ENCODE measurements at regions not wholly inside any gene's neighbourhood (a gene's known extent, or its start where the extent isn't known, plus 50 kb on each side); places are given as distances from the start of the nearest gene placed in this dataset.

GRCh38 chr1:117268535-117269455 lies 58.1 kb upstream of the VTCN1 start:
- Histone ChIP-seq H2BK12ac (ENCODE audit: insufficient read length, low read depth, low read length) (peak overlapping the region; percentile 37), H3K56ac (ENCODE audit: insufficient read length, low read depth, low read length) (no peak overlapping the region), H2BK120ac (ENCODE audit: low read depth, low read length, poor library complexity, severe bottlenecking) (no peak overlapping the region), H3K9me3 (ENCODE audit: control insufficient read depth, low read depth, low read length) (no peaks in the 10 kb centered on the region), H2BK20ac (ENCODE audit: low read depth, low read length, poor library complexity, severe bottlenecking) (no peak overlapping the region), H3K79me2 (ENCODE audit: insufficient read depth, low read length) (no peaks in the 10 kb centered on the region), H3K18ac (ENCODE audit: insufficient read length, low read depth, low read length) (peak overlapping the region; percentile 78), H3K4ac (ENCODE audit: low read depth, low read length) (no peak overlapping the region), H3K14ac (ENCODE audit: insufficient read depth, low read length) (peak overlapping the region; percentile 30; the same call in 1 of the 2 replicates), H2BK5ac (ENCODE audit: insufficient read length, low read length) (no peak overlapping the region), H3K27ac (ENCODE audit: insufficient read length, low read depth, low read length) (peak overlapping the region; percentile 69), H3K9ac (ENCODE audit: extremely low read depth, insufficient read length, low read length) (no peak overlapping the region), H2AFZ (ENCODE audit: low read length) (no peak overlapping the region), H2BK15ac (ENCODE audit: low read depth, low read length) (no peak overlapping the region), H3T11ph (ENCODE audit: low read length) (no peak overlapping the region), H3K4me1 (ENCODE audit: insufficient read depth, low read length) (peaks cover 3% of the 10 kb centered on the region), H3K79me1 (ENCODE audit: insufficient read depth, low read depth, low read length, poor library complexity, severe bottlenecking) (no peaks in the 10 kb centered on the region), H3K4me2 (ENCODE audit: insufficient read depth, insufficient read length, low read length) (peak overlapping the region; percentile 15), H3K27me3 (ENCODE audit: insufficient read depth, low read length) (no peaks in the 10 kb centered on the region), H4K8ac (replicated peaks; ENCODE audit: insufficient read length, low read depth, low read length) (no peak overlapping the region), H4K5ac (ENCODE audit: insufficient read length, low read depth, low read length) (no peak overlapping the region), H4K91ac (ENCODE audit: insufficient read length, low read depth, low read length) (no peak overlapping the region), H3K23me2 (ENCODE audit: insufficient read length, low read depth, low read length, poor library complexity, severe bottlenecking) (no peaks in the 10 kb centered on the region), H2AK5ac (ENCODE audit: insufficient read length, low read length) (no peak overlapping the region), H3K23ac (ENCODE audit: insufficient read length, low read depth, low read length) (no peak overlapping the region), H4K20me1 (ENCODE audit: control insufficient read depth, insufficient read depth, insufficient read length) (no peaks in the 10 kb centered on the region)
- H3K27me3 Mint-ChIP-seq (ENCODE audit: low read depth): no peaks in the 10 kb centered on the region
- peak overlapping the region in 1 of 2 experiments; percentile 38; a peak in 3 of 5 replicates for H3K4me3 Mint-ChIP-seq
- peaks cover 6 to 24% (median 9%) of the 10 kb centered on the region in 3 experiments for H3K36me3 Mint-ChIP-seq (ENCODE audit: insufficient read depth in 1 of 3, low read depth in 3 of 3)
- TF ChIP-seq CTCF (conservative IDR thresholded peaks at IDR 0.05): no peak
- H3K27ac Mint-ChIP-seq: peak overlapping the region; percentile 81 to 99 (median 98)
- no CpG with 5 or more reads among the region's 11 CpGs for WGBS (ENCODE audit: extremely low coverage, insufficient read length, low lambda C conversion rate)
- DNase-seq: peak; percentile 88
- peaks cover 53 to 74% of the 10 kb centered on the region in 2 experiments for H3K4me1 Mint-ChIP-seq
- H3K9me3 Mint-ChIP-seq: peaks cover 12 to 14% of the 10 kb centered on the region in 2 experiments

Data from H9 (cell line).